ENCODE measurements at regions not wholly inside any gene's neighbourhood (a gene's known extent, or its start where the extent isn't known, plus 50 kb on each side); places are given as distances from the start of the nearest gene placed in this dataset.

DNA sequence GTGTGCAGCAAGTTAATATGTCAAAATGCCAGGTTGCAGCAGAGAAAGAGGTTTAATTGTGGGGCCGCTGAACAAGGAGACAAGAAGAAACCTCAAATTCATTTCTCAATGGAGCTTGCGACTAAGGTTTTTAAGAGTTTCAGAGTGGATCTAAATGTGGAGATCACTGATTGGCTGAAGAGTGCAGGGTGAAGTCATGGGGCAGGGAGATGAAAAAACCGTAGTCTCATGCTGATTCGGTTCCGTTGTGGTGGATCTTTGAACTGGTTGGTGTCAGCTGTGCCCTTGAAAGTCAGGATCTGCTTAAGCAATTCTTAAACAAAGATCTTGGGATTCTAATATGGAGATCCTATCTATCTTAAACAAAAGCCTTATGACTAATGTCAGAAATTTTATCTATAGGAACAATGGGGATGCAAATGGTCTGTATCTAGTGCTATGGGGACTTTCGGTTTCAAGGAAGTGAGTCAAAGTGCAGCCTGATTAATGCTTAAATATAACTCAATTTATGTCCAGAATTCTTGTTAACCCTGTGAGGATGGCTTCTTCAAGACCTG is 173.9 kb upstream of the CENPE start:
- WGBS, 2 donors = 71 to 80% methylated on average over 6 of the region's 6 CpGs
- Histone ChIP-seq H3K27me3 (no peaks in the 10 kb centered on the region), H3K36me3 (no peaks in the 10 kb centered on the region), H3K9me3 (no peaks in the 10 kb centered on the region), H3K4me3 (no peak overlapping the region), H3K27ac (no peak overlapping the region), H3K4me1 (no peaks in the 10 kb centered on the region)
- intact Hi-C loops (cut with DNase I) = no loop called here
- ATAC-seq (no peak), FAIRE-seq (no peak), DNase-seq (no peak)
- TF ChIP-seq, protein P1, sequence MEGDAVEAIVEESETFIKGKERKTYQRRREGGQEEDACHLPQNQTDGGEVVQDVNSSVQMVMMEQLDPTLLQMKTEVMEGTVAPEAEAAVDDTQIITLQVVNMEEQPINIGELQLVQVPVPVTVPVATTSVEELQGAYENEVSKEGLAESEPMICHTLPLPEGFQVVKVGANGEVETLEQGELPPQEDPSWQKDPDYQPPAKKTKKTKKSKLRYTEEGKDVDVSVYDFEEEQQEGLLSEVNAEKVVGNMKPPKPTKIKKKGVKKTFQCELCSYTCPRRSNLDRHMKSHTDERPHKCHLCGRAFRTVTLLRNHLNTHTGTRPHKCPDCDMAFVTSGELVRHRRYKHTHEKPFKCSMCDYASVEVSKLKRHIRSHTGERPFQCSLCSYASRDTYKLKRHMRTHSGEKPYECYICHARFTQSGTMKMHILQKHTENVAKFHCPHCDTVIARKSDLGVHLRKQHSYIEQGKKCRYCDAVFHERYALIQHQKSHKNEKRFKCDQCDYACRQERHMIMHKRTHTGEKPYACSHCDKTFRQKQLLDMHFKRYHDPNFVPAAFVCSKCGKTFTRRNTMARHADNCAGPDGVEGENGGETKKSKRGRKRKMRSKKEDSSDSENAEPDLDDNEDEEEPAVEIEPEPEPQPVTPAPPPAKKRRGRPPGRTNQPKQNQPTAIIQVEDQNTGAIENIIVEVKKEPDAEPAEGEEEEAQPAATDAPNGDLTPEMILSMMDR (IDR thresholded peaks at IDR 0.05) = no peak

DNA sequence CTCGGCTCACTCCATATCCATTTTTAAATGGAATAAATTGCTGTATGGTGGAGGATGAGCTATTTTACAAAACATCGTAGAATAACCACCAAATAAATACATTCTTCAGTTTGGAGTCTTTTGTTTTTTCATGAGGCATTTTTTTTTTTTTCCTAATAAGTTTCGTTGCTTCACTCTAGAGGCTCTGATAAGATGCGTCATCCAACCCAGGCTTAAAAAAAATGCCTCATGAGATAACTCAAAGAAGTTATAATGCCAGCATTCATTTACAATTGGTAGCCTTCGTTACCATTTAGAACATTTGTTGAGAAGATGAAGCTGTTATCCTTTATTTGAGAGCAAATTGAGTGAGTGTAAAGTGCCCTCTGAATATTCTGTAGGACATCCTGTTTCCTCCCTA is 172.2 kb upstream of the CENPE start:
- Histone ChIP-seq H3K36me3 (no peaks in the 10 kb centered on the region), H3K4me1 (no peaks in the 10 kb centered on the region), H3K27ac (no peak overlapping the region), H3K27me3 (no peaks in the 10 kb centered on the region), H3K4me3 (no peak overlapping the region), H3K9me3 (no peaks in the 10 kb centered on the region)
- DNase-seq (no peak), ATAC-seq (no peak), FAIRE-seq (no peak)
- TF ChIP-seq, protein P1 (IDR thresholded peaks at IDR 0.05) = no peak
- intact Hi-C loops (cut with DNase I) = no loop called here
- 59 to 77% methylated on average over 5 of the region's 5 CpGs for WGBS, 2 donors

DNA sequence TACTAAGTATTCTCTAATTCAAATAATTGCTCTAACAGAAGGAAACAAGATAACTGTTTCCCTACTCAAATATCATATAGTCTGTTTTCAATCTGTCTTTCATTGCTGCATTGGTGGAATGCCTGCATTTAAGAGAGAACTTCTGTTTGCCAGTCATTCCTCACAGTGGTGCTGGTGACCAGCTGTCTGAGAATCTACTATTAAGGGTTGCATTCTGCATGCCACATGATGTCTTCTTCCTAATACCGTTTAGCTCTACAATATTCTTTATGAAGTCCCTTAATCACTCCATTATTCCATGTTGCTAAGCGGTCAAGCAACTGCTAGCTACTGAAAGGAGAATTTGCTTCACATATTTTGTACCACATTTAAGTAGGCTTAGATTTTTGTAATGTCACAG is 167.1 kb upstream of the CENPE start:
- TF ChIP-seq, protein P1 (IDR thresholded peaks at IDR 0.05) = no peak
- Histone ChIP-seq H3K4me3 (no peak overlapping the region), H3K36me3 (no peaks in the 10 kb centered on the region), H3K9me3 (no peaks in the 10 kb centered on the region), H3K27ac (no peak overlapping the region), H3K27me3 (no peaks in the 10 kb centered on the region), H3K4me1 (no peaks in the 10 kb centered on the region)
- no peak for DNase-seq
- ATAC-seq = no peak
- no peak for FAIRE-seq
- 58 to 73% methylated on average over 2 of the region's 2 CpGs for WGBS, 2 donors
- intact Hi-C loops (cut with DNase I) = no loop called here

GRCh38 chr4:103364083-103364482 is 165.9 kb upstream of the CENPE start:
- Histone ChIP-seq H3K27ac (no peak overlapping the region), H3K27me3 (no peaks in the 10 kb centered on the region), H3K36me3 (no peaks in the 10 kb centered on the region), H3K4me3 (no peak overlapping the region), H3K9me3 (no peaks in the 10 kb centered on the region), H3K4me1 (no peaks in the 10 kb centered on the region)
- DNase-seq (no peak), FAIRE-seq (no peak), ATAC-seq (no peak)
- intact Hi-C loops (cut with DNase I) = no loop called here
- 43 to 50% methylated on average over 4 of the region's 4 CpGs for WGBS, 2 donors
- TF ChIP-seq, protein P1 (IDR thresholded peaks at IDR 0.05) = no peak

GRCh38 chr4:103361926-103362325 is 163.8 kb upstream of the CENPE start:
- Histone ChIP-seq H3K27me3 (no peaks in the 10 kb centered on the region), H3K4me3 (no peak overlapping the region), H3K9me3 (no peaks in the 10 kb centered on the region), H3K27ac (no peak overlapping the region), H3K4me1 (no peaks in the 10 kb centered on the region), H3K36me3 (no peaks in the 10 kb centered on the region)
- no peak for FAIRE-seq
- intact Hi-C loops (cut with DNase I) = no loop called here
- no peak for DNase-seq
- TF ChIP-seq, protein P1 (IDR thresholded peaks at IDR 0.05) = no peak
- no peak for ATAC-seq
